PFSK-1 (cell line): ENCODE measurements at regions not wholly inside any gene's neighbourhood (a gene's known extent, or its start where the extent isn't known, plus 50 kb on each side); places are given as distances from the start of the nearest gene placed in this dataset.

Source experiments
- FOXP2 ChIP-seq: optimal IDR thresholded peaks from 2 replicates; pipeline ENCODE3; 2011; ENCODE audit warnings: borderline replicate concordance, control low read depth, inconsistent platforms; ENCODE audit not compliant: insufficient read depth; ENCODE audit errors: extremely low read length, extremely low read depth
- POLR2AphosphoS5 ChIP-seq: IDR thresholded peaks from 2 replicates; pipeline ENCODE4 v1.6.1; 2012; ENCODE audit warnings: low read depth, mild to moderate bottlenecking, control low read depth, low read length, moderate library complexity
- REST ChIP-seq, 2 experiments: IDR thresholded peaks; 2 replicates each; pipeline versions ENCODE4 v1.6.1 to v1.8.0; 2011 to 2012; ENCODE audit warnings: low read depth in 2 of 2, low read length in 2 of 2, control low read depth in 1 of 2, inconsistent platforms in 1 of 2, mild to moderate bottlenecking in 1 of 2, moderate library complexity in 1 of 2; ENCODE audit not compliant: insufficient read depth in 1 of 2
- SIN3A ChIP-seq: IDR thresholded peaks from 2 replicates; pipeline ENCODE4 v1.6.1; 2012; ENCODE audit warnings: mild to moderate bottlenecking, low read length, moderate library complexity, borderline replicate concordance; ENCODE audit not compliant: insufficient read depth
- TAF1 ChIP-seq: IDR thresholded peaks from 2 replicates; pipeline ENCODE4 v1.6.1; 2012; ENCODE audit warnings: low read length, control low read depth, borderline replicate concordance; ENCODE audit not compliant: insufficient read depth

GRCh38 chr13:81031996-81032395 is 691.1 kb upstream of the SPRY2 start:
- TF ChIP-seq REST (IDR thresholded peaks at IDR 0.05; ENCODE audit: insufficient read depth in 1 of 2, low read depth in 2 of 2, low read length in 2 of 2) (no peak), TAF1 (no peak), POLR2AphosphoS5 (no peak), SIN3A (no peak), FOXP2 (no peak)

GRCh38 chr13:81025091-81025490 is 684.2 kb upstream of the SPRY2 start:
- no peak for TF ChIP-seq POLR2AphosphoS5
- TF ChIP-seq SIN3A = no peak

- TF ChIP-seq REST (IDR thresholded peaks at IDR 0.05; ENCODE audit: insufficient read depth in 1 of 2, low read depth in 2 of 2, low read length in 2 of 2) (no peak), SIN3A (no peak), TAF1 (no peak), FOXP2 (no peak), POLR2AphosphoS5 (no peak)
These were observed 680.4 kb upstream of the SPRY2 start for GRCh38 chr13:81021284-81021840.

GRCh38 chr13:81020010-81020409 is 679.1 kb upstream of the SPRY2 start:
- TF ChIP-seq FOXP2 (no peak), REST (IDR thresholded peaks at IDR 0.05; ENCODE audit: insufficient read depth in 1 of 2, low read depth in 2 of 2, low read length in 2 of 2) (no peak), SIN3A (no peak), TAF1 (no peak)

GRCh38 chr13:81018936-81019335 is 678.0 kb upstream of the SPRY2 start:
- TF ChIP-seq POLR2AphosphoS5 (no peak), SIN3A (no peak), TAF1 (no peak), FOXP2 (no peak), REST (IDR thresholded peaks at IDR 0.05; ENCODE audit: insufficient read depth in 1 of 2, low read depth in 2 of 2, low read length in 2 of 2) (no peak)
